H9 (cell line): ENCODE measurements at regions not wholly inside any gene's neighbourhood (a gene's known extent, or its start where the extent isn't known, plus 50 kb on each side); places are given as distances from the start of the nearest gene placed in this dataset.

Experiments used
- DNase-seq: peaks from one replicate; pipeline ENCODE4 v3.0.0-alpha.2; 2017
- H2AFZ ChIP-seq: one replicate; pipeline ENCODE4 v1.6.1; 2013; ENCODE audit warnings: mild to moderate bottlenecking, low read length, control low read depth, moderate library complexity
- H2AK5ac ChIP-seq: 2 replicates; pipeline ENCODE4 v1.6.1; 2013; ENCODE audit warnings: low read length, control low read depth, mixed read lengths; ENCODE audit not compliant: insufficient read length
- H2BK120ac ChIP-seq: one replicate; pipeline ENCODE4 v1.6.1; 2013; ENCODE audit warnings: low read depth, mild to moderate bottlenecking, low read length, control low read depth, inconsistent platforms; ENCODE audit not compliant: poor library complexity, severe bottlenecking
- H2BK12ac ChIP-seq: 2 replicates; pipeline ENCODE4 v1.6.1; 2013; ENCODE audit warnings: low read length, control low read depth, mixed read lengths, low read depth; ENCODE audit not compliant: insufficient read length
- H2BK15ac ChIP-seq: 2 replicates; pipeline ENCODE4 v1.6.1; 2013; ENCODE audit warnings: low read depth, low read length, control low read depth
- H2BK20ac ChIP-seq: one replicate; pipeline ENCODE4 v1.6.1; 2013; ENCODE audit warnings: low read depth, mild to moderate bottlenecking, low read length, control low read depth, inconsistent platforms; ENCODE audit not compliant: poor library complexity, severe bottlenecking
- H2BK5ac ChIP-seq: 2 replicates; pipeline ENCODE4 v1.6.1; 2013; ENCODE audit warnings: low read length, control low read depth, mixed read lengths; ENCODE audit not compliant: insufficient read length
- H3K14ac ChIP-seq: 2 replicates; pipeline ENCODE4 v1.6.1; 2013; ENCODE audit warnings: low read length, control low read depth; ENCODE audit not compliant: insufficient read depth
- H3K18ac ChIP-seq: 2 replicates; pipeline ENCODE4 v1.6.1; 2013; ENCODE audit warnings: low read depth, mild to moderate bottlenecking, mixed read lengths, low read length, control low read depth; ENCODE audit not compliant: insufficient read length
- H3K23ac ChIP-seq: 2 replicates; pipeline ENCODE4 v1.6.1; 2013; ENCODE audit warnings: low read length, control low read depth, mixed read lengths, low read depth; ENCODE audit not compliant: insufficient read length
- H3K23me2 ChIP-seq: 2 replicates; pipeline ENCODE4 v1.6.1; 2013; ENCODE audit warnings: low read depth, mild to moderate bottlenecking, mixed read lengths, low read length, control low read depth; ENCODE audit not compliant: insufficient read length, poor library complexity, severe bottlenecking
- H3K27ac ChIP-seq: 2 replicates; pipeline ENCODE4 v1.5.1; 2013; ENCODE audit warnings: low read length, control low read depth, mixed read lengths, low read depth; ENCODE audit not compliant: insufficient read length
- H3K27me3 ChIP-seq: 2 replicates; pipeline ENCODE4 v1.6.1; 2013; ENCODE audit warnings: low read length, control low read depth, inconsistent platforms; ENCODE audit not compliant: insufficient read depth
- H3K4ac ChIP-seq: 2 replicates; pipeline ENCODE4 v1.6.1; 2013; ENCODE audit warnings: low read depth, mild to moderate bottlenecking, control low read depth, inconsistent platforms, low read length, moderate library complexity
- H3K4me1 ChIP-seq: 2 replicates; pipeline ENCODE4 v1.6.1; 2013; ENCODE audit warnings: low read length, control low read depth, inconsistent platforms; ENCODE audit not compliant: insufficient read depth
- H3K4me2 ChIP-seq: 2 replicates; pipeline ENCODE4 v1.6.1; 2013; ENCODE audit warnings: low read length, control low read depth, mixed read lengths; ENCODE audit not compliant: insufficient read length, insufficient read depth
- H3K56ac ChIP-seq: 2 replicates; pipeline ENCODE4 v1.6.1; 2013; ENCODE audit warnings: low read depth, mild to moderate bottlenecking, mixed read lengths, low read length, control low read depth; ENCODE audit not compliant: insufficient read length
- H3K79me1 ChIP-seq: 2 replicates; pipeline ENCODE4 v1.6.1; 2013; ENCODE audit warnings: low read depth, mild to moderate bottlenecking, moderate library complexity, low read length, control low read depth, inconsistent platforms; ENCODE audit not compliant: insufficient read depth, poor library complexity, severe bottlenecking
- H3K79me2 ChIP-seq: 2 replicates; pipeline ENCODE4 v1.6.1; 2013; ENCODE audit warnings: low read length, control low read depth, inconsistent platforms; ENCODE audit not compliant: insufficient read depth
- H3K9ac ChIP-seq: 2 replicates; pipeline ENCODE4 v1.6.1; 2013; ENCODE audit warnings: low read length, control low read depth, mixed read lengths; ENCODE audit not compliant: insufficient read length; ENCODE audit errors: extremely low read depth
- H3K9me3 ChIP-seq: one replicate; pipeline ENCODE4 v1.6.1; 2013; ENCODE audit warnings: low read depth, low read length, inconsistent platforms; ENCODE audit not compliant: control insufficient read depth
- H3T11ph ChIP-seq: one replicate; pipeline ENCODE4 v1.6.1; 2013; ENCODE audit warnings: mild to moderate bottlenecking, low read length, control low read depth, inconsistent platforms
- H4K20me1 ChIP-seq: one replicate; pipeline ENCODE4 v1.6.1; 2013; ENCODE audit not compliant: control insufficient read depth, insufficient read length, insufficient read depth
- H4K5ac ChIP-seq: 2 replicates; pipeline ENCODE4 v1.6.1; 2013; ENCODE audit warnings: low read depth, mild to moderate bottlenecking, mixed read lengths, low read length, control low read depth; ENCODE audit not compliant: insufficient read length
- H4K8ac ChIP-seq: replicated peaks from 2 replicates; pipeline ENCODE4 v1.6.1; 2013; ENCODE audit warnings: low read length, control low read depth, mixed read lengths, low read depth; ENCODE audit not compliant: insufficient read length
- H4K91ac ChIP-seq: 2 replicates; pipeline ENCODE4 v1.6.1; 2013; ENCODE audit warnings: low read depth, mild to moderate bottlenecking, moderate library complexity, mixed read lengths, low read length, control low read depth; ENCODE audit not compliant: insufficient read length
- H3K27ac Mint-ChIP-seq, 3 experiments: 2 replicates in 2 of 3; 3 replicates in 1 of 3; pipeline ENCODE4 v1.8.0; 2020 to 2021; ENCODE audit warnings: mixed read lengths in 3 of 3, mild to moderate bottlenecking in 1 of 3, moderate library complexity in 1 of 3
- H3K27me3 Mint-ChIP-seq: 2 replicates; pipeline ENCODE4 v1.8.0; 2021; ENCODE audit warnings: low read depth, mild to moderate bottlenecking, moderate library complexity, mixed read lengths
- H3K36me3 Mint-ChIP-seq, 3 experiments: 2 replicates in 2 of 3; 3 replicates in 1 of 3; pipeline ENCODE4 v1.8.0; 2020 to 2021; ENCODE audit warnings: low read depth in 3 of 3, mixed read lengths in 3 of 3; ENCODE audit not compliant: insufficient read depth in 1 of 3
- H3K4me1 Mint-ChIP-seq, 2 experiments: 2 replicates each; pipeline ENCODE4 v1.8.0; 2020; ENCODE audit warnings: mixed read lengths in 2 of 2
- H3K4me3 Mint-ChIP-seq, 2 experiments: 2 replicates in 1 of 2; 3 replicates in 1 of 2; pipeline ENCODE4 v1.8.0; 2020 to 2021; ENCODE audit warnings: mild to moderate bottlenecking in 2 of 2, mixed read lengths in 2 of 2, moderate library complexity in 1 of 2
- H3K9me3 Mint-ChIP-seq, 2 experiments: 2 replicates in 1 of 2; 3 replicates in 1 of 2; pipeline ENCODE4 v1.8.0; 2020; ENCODE audit warnings: mild to moderate bottlenecking in 2 of 2, mixed read lengths in 2 of 2, moderate library complexity in 1 of 2
- WGBS: extraction: QIAGEN DNeasy Blood & Tissue Kit; methylation state at CpG from one replicate; pipeline ENCODE4 v1.1.7; 2013; ENCODE audit warnings: missing lambda C conversion rate, low lambda C conversion rate, mixed read lengths; ENCODE audit not compliant: insufficient read length; ENCODE audit errors: extremely low coverage; 5-methylcytosine and 5-hydroxymethylcytosine counted together
- TF ChIP-seq, protein P1 (sequence below): fragments of 200-600 bp; sonication (generic); conservative IDR thresholded peaks from 3 replicates; pipeline ENCODE4 v1.8.0; 2021; ENCODE audit warnings: antibody characterized with exemption, mild to moderate bottlenecking

DNA sequence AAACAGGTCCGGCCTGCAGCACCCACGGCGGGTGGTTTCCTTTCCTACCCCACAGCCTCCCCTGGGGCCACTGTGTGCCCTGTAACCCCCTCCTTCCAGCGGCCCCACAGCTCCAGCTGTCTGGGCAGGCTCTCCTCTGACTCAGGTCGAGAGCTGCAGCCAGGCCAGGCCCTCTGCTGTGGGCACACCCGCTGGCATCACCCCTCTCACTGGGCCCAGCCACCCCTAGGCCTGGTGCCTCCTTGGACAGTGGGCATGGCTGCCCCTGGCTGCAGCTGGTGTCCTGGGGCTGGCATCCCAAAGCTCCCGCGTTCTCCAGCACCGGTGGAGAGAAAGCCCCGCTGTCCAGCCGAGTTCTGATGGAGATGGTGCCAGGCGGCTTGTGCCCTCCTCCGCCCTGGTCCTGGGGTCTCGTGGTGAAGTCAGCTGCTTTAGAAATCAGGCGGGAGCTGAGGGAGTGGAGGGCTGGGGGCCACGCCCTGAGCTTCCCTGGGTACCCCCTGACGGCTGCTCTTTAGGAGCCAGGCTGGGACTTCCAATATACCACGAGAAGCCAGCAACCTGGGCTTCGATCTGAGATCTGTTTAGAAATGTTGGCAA, 114.9 kb downstream of the KIF26A start:
- Mint-ChIP-seq H3K27ac (no peak overlapping the region), H3K9me3 (no peaks in the 10 kb centered on the region; a peak in 1 of 5 replicates), H3K36me3 (no peaks in the 10 kb centered on the region), H3K27me3 (peaks cover 7% of the 10 kb centered on the region), H3K4me3 (no peak overlapping the region), H3K4me1 (no peaks in the 10 kb centered on the region)
- Histone ChIP-seq H3K4me1 (no peaks in the 10 kb centered on the region), H4K91ac (no peak overlapping the region), H3K23ac (no peak overlapping the region), H3K9ac (no peak overlapping the region), H3K27me3 (no peaks in the 10 kb centered on the region), H2BK20ac (no peak overlapping the region), H3K79me2 (no peaks in the 10 kb centered on the region), H2BK15ac (no peak overlapping the region), H2BK120ac (no peak overlapping the region), H2AK5ac (no peak overlapping the region), H3K4me2 (no peak overlapping the region), H3K18ac (no peak overlapping the region), H3K23me2 (no peaks in the 10 kb centered on the region), H4K8ac (no peak overlapping the region), H3K27ac (no peak overlapping the region), H3T11ph (no peak overlapping the region), H3K14ac (0 out of 2 replicates have a peak overlapping the region, but pooled peaks have one; percentile 25), H3K4ac (no peak overlapping the region), H4K5ac (no peak overlapping the region), H3K9me3 (no peaks in the 10 kb centered on the region), H3K79me1 (no peaks in the 10 kb centered on the region), H2BK5ac (no peak overlapping the region), H3K56ac (no peak overlapping the region), H4K20me1 (no peaks in the 10 kb centered on the region), H2AFZ (no peak overlapping the region), H2BK12ac (no peak overlapping the region)
- WGBS: no CpG with 5 or more reads among the region's 19 CpGs
- TF ChIP-seq, protein P1, sequence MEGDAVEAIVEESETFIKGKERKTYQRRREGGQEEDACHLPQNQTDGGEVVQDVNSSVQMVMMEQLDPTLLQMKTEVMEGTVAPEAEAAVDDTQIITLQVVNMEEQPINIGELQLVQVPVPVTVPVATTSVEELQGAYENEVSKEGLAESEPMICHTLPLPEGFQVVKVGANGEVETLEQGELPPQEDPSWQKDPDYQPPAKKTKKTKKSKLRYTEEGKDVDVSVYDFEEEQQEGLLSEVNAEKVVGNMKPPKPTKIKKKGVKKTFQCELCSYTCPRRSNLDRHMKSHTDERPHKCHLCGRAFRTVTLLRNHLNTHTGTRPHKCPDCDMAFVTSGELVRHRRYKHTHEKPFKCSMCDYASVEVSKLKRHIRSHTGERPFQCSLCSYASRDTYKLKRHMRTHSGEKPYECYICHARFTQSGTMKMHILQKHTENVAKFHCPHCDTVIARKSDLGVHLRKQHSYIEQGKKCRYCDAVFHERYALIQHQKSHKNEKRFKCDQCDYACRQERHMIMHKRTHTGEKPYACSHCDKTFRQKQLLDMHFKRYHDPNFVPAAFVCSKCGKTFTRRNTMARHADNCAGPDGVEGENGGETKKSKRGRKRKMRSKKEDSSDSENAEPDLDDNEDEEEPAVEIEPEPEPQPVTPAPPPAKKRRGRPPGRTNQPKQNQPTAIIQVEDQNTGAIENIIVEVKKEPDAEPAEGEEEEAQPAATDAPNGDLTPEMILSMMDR: no peak
- DNase-seq: peak; percentile 8
